ENCODE measurements at regions not wholly inside any gene's neighbourhood (a gene's known extent, or its start where the extent isn't known, plus 50 kb on each side); places are given as distances from the start of the nearest gene placed in this dataset.

GRCh38 chr15:29925227-29926082 is 103.2 kb upstream of the TJP1 start:
- TF ChIP-seq TEAD4 (IDR thresholded peaks at IDR 0.05) (no peak), TAF1 (IDR thresholded peaks at IDR 0.05; ENCODE audit: low read depth) (no peak), YY1 (IDR thresholded peaks at IDR 0.05; ENCODE audit: low read depth) (no peak), REST (IDR thresholded peaks at IDR 0.05; ENCODE audit: low read depth) (no peak), EGR1 (IDR thresholded peaks at IDR 0.05) (no peak), EP300 (IDR thresholded peaks at IDR 0.05; ENCODE audit: borderline replicate concordance) (no peak)

Data from Ishikawa (cell line).